ENCODE measurements at regions not wholly inside any gene's neighbourhood (a gene's known extent, or its start where the extent isn't known, plus 50 kb on each side); places are given as distances from the start of the nearest gene placed in this dataset.
"Not testable (repeated sequence)": the region's sequence is repeated elsewhere in the genome, so short reads cannot be mapped to it uniquely, and the experiment has no call there.

- DNase-seq (ENCODE audit: low spot score), result no peak
- no peak for TF ChIP-seq CTCF (IDR thresholded peaks at IDR 0.05; ENCODE audit: extremely low read depth, insufficient read depth, missing control alignments)
Observed at GRCh38 chr11:109958131-109958820, 134.9 kb upstream of the ZC3H12C start.

GRCh38 chr11:109958821-109959166, 134.4 kb upstream of the ZC3H12C start:
- DNase-seq (ENCODE audit: low spot score), result no peak
- TF ChIP-seq CTCF (IDR thresholded peaks at IDR 0.05; ENCODE audit: extremely low read depth, insufficient read depth, missing control alignments), result no peak
- in situ Hi-C loops (cut with MboI; ENCODE audit: low pct_unique_long_range_greater_than_20kb, low sequenced_read_pairs, unreplicated experiment), result loop anchor here (10.0 to 25.0 kb wide), 2 partner anchors 126 to 404 kb away; no protein-coding TSS in a partner anchor

More at GRCh38 chr11:109958131-109958820, 134.9 kb upstream of the ZC3H12C start:
- in situ Hi-C loops (cut with MboI; ENCODE audit: low pct_unique_long_range_greater_than_20kb, low sequenced_read_pairs, unreplicated experiment), result loop anchor here (10.0 to 25.0 kb wide), 2 partner anchors 127 to 404 kb away; no protein-coding TSS in a partner anchor

- no peak for DNase-seq (ENCODE audit: low spot score)
- no peak for TF ChIP-seq CTCF (IDR thresholded peaks at IDR 0.05; ENCODE audit: extremely low read depth, insufficient read depth, missing control alignments)
- in situ Hi-C loops (cut with MboI; ENCODE audit: low pct_unique_long_range_greater_than_20kb, low sequenced_read_pairs, unreplicated experiment), result loop anchor here (25.0 kb wide), 1 partner anchor 401 kb away; no protein-coding TSS in a partner anchor
Observed at GRCh38 chr11:109960831-109961230, 132.4 kb upstream of the ZC3H12C start.

GRCh38 chr11:109961261-109961660, 131.9 kb upstream of the ZC3H12C start:
- DNase-seq (ENCODE audit: low spot score), result no peak
- in situ Hi-C loops (cut with MboI; ENCODE audit: low pct_unique_long_range_greater_than_20kb, low sequenced_read_pairs, unreplicated experiment), result loop anchor here (25.0 kb wide), 1 partner anchor 401 kb away; no protein-coding TSS in a partner anchor
- TF ChIP-seq CTCF (IDR thresholded peaks at IDR 0.05; ENCODE audit: extremely low read depth, insufficient read depth, missing control alignments), result no peak

- DNase-seq (ENCODE audit: low spot score), result no peak
- in situ Hi-C loops (cut with MboI; ENCODE audit: low pct_unique_long_range_greater_than_20kb, low sequenced_read_pairs, unreplicated experiment), result loop anchor here (25.0 kb wide), 1 partner anchor 399 kb away; no protein-coding TSS in a partner anchor
- no peak for TF ChIP-seq CTCF (IDR thresholded peaks at IDR 0.05; ENCODE audit: extremely low read depth, insufficient read depth, missing control alignments)
Observed at GRCh38 chr11:109963101-109963500, 130.1 kb upstream of the ZC3H12C start.

GRCh38 chr11:109964487-109964886, 128.7 kb upstream of the ZC3H12C start:
- in situ Hi-C loops (cut with MboI; ENCODE audit: low pct_unique_long_range_greater_than_20kb, low sequenced_read_pairs, unreplicated experiment), result loop anchor here (25.0 kb wide), 1 partner anchor 398 kb away; no protein-coding TSS in a partner anchor
- no peak for DNase-seq (ENCODE audit: low spot score)
- TF ChIP-seq CTCF (IDR thresholded peaks at IDR 0.05; ENCODE audit: extremely low read depth, insufficient read depth, missing control alignments), result no peak

GRCh38 chr11:109965445-109965844, 127.7 kb upstream of the ZC3H12C start:
- in situ Hi-C loops (cut with MboI; ENCODE audit: low pct_unique_long_range_greater_than_20kb, low sequenced_read_pairs, unreplicated experiment), result loop anchor here (25.0 kb wide), 1 partner anchor 397 kb away; no protein-coding TSS in a partner anchor
- DNase-seq (ENCODE audit: low spot score), result not testable (repeated sequence)

GRCh38 chr11:109965926-109966325, 127.3 kb upstream of the ZC3H12C start:
- in situ Hi-C loops (cut with MboI; ENCODE audit: low pct_unique_long_range_greater_than_20kb, low sequenced_read_pairs, unreplicated experiment), result loop anchor here (25.0 kb wide), 1 partner anchor 396 kb away; no protein-coding TSS in a partner anchor
- not testable (repeated sequence) for DNase-seq (ENCODE audit: low spot score)

- in situ Hi-C loops (cut with MboI; ENCODE audit: low pct_unique_long_range_greater_than_20kb, low sequenced_read_pairs, unreplicated experiment), result loop anchor here (25.0 kb wide), 1 partner anchor 395 kb away; no protein-coding TSS in a partner anchor
Observed at GRCh38 chr11:109967136-109967535, 126.1 kb upstream of the ZC3H12C start.

More at GRCh38 chr11:109967136-109967535, 126.1 kb upstream of the ZC3H12C start:
- not testable (repeated sequence) for DNase-seq (ENCODE audit: low spot score)

Data from GM13977 (cell line).